D721Med (cell line): ENCODE measurements at regions not wholly inside any gene's neighbourhood (a gene's known extent, or its start where the extent isn't known, plus 50 kb on each side); places are given as distances from the start of the nearest gene placed in this dataset.

Experiments
- DNase-seq: peaks from one replicate; pipeline ENCODE4 v3.0.0; 2011; ENCODE audit warnings: low spot score; ENCODE audit not compliant: insufficient read length
- FAIRE-seq: peaks from 2 replicates; lab custom pipeline; 2011; peaks lifted over from hg19 to GRCh38; lab: Jason Lieb, UNC
- TF ChIP-seq, protein P1 (sequence below): IDR thresholded peaks from 2 replicates; pipeline ENCODE4 v1.5.1; 2012; ENCODE audit warnings: mild to moderate bottlenecking, control low read depth; ENCODE audit not compliant: insufficient read depth; ENCODE audit errors: missing control alignments

DNA sequence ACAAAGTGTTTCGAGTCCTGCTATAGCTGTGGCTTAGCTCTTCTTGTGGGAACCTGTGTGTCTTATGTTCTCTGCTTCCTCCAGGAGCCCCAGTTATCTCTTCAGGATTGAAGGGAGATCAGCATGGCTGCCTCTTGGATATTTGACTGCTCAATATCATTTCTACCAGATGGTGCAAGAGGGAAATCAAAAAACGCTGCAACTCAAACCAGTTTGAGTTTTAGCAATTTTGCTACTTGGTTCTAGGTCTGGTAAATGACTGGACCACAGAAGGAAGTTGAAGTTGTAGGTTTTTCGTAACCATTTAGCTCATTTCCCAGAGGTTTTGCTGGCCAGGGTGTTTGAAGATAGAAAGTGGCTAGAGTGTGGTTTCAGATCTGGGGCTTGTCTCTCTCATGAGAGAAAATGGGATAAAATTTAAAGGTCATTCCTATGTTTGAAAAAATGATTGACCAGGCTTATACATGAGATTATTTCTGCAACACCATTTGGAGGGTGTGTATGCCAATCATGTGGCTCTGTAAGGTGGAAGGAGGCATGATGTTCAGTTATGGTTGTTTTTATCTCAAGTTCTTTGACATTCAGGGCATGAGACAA lies 210.4 kb downstream of the SPRY1 start:
- FAIRE-seq (no peak), DNase-seq (no peak)
- TF ChIP-seq, protein P1, sequence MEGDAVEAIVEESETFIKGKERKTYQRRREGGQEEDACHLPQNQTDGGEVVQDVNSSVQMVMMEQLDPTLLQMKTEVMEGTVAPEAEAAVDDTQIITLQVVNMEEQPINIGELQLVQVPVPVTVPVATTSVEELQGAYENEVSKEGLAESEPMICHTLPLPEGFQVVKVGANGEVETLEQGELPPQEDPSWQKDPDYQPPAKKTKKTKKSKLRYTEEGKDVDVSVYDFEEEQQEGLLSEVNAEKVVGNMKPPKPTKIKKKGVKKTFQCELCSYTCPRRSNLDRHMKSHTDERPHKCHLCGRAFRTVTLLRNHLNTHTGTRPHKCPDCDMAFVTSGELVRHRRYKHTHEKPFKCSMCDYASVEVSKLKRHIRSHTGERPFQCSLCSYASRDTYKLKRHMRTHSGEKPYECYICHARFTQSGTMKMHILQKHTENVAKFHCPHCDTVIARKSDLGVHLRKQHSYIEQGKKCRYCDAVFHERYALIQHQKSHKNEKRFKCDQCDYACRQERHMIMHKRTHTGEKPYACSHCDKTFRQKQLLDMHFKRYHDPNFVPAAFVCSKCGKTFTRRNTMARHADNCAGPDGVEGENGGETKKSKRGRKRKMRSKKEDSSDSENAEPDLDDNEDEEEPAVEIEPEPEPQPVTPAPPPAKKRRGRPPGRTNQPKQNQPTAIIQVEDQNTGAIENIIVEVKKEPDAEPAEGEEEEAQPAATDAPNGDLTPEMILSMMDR: no peak

DNA sequence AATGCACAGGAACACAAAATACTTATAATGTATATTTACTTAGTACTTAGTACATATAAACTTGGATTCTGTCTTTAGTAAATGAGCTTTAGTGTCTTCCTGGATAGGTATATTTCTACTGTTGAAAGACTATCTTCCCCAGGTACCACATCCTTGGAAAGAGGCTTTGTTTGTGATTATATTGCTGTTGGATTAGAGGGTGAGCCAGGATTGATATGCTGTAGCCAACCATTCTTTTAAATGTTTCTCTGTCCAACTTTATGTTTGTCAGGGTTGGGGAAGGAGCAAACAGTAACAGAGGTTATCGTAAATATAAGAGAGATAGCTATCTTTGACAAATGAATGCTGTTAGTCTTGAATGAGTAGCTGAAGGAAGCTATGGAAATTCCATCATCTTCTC lies 213.2 kb downstream of the SPRY1 start:
- no peak for FAIRE-seq
- DNase-seq: no peak
- TF ChIP-seq, protein P1: no peak

DNA sequence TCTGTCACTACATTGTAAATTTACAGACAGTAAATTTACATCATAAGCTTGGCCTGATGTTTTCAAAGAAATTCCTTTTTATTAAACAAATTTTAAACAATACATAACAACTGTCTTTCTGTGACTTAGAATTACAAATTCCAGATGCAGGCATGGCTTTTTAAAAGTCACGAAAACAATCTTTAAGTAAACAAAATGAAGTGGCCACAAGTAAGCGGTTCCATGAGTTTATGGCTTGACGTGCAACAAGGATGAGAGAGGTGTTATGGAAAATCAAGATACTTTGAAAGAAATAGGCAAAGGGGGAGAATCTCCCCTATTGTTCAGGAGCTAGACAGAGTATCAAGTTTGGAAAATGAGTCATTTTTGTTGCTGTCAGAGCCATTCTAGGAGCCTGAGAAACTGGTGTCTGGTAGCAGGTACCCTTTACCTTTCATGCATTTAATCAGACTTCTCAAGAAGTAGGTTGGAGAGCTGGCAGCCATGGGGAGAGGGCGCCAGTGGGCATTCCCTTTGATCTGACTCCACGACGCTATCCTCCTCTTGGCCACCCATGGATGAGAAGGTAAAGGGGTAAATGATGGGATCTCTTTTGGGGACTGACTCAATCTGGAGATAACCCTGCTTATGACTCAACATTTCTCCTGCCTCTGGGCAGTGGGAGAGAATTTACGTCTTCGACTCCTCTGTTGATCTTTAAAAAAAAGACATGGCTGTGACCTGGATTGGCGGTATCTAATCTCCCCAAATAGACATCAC lies 217.2 kb downstream of the SPRY1 start:
- FAIRE-seq (no peak), DNase-seq (no peak)
- TF ChIP-seq, protein P1: no peak

DNA sequence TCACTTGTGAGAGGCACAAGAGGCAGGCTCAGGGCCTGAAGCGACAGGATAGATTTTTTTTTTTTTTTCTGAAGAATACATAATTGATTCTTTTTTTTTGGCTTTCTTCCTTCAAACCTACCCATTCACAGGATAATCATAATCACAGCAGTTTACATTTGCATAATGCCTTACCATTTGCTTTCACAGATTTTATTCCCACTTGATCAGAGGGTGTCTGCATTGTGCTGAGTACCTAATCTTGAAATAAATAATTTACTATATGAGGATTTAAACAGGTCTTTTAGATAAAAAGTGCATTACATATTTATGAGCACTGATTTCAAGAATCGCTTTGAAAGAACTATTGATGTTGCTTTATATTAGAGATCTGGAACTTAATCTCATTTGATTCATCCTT lies 219.3 kb downstream of the SPRY1 start:
- no peak for DNase-seq
- no peak for FAIRE-seq
- TF ChIP-seq, protein P1: no peak

DNA sequence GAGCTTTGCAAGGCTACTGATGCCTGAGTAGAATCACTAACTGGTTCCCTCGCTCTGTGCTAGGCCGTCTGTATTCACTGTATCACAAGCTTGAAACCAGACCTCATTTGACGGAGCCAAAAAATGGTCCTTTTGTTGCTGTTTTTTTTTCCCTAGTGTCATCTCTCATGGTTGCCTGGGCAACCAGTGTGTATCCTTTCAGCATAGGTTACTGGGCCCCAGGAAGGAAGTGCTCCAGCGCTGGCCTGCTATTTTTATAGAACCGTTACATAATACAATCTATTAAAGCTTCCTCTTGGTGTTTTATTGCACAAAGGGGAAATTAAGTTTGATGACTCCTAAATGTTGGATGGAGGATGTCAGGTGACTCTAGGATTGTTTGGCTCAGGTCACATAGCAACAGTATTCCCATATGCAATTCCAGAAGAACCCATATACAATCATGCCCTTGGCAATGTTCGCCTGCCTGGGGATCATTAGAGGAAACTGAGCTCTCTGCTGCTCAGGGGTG lies 220.4 kb downstream of the SPRY1 start:
- FAIRE-seq (no peak), DNase-seq (no peak)
- TF ChIP-seq, protein P1: no peak

DNA sequence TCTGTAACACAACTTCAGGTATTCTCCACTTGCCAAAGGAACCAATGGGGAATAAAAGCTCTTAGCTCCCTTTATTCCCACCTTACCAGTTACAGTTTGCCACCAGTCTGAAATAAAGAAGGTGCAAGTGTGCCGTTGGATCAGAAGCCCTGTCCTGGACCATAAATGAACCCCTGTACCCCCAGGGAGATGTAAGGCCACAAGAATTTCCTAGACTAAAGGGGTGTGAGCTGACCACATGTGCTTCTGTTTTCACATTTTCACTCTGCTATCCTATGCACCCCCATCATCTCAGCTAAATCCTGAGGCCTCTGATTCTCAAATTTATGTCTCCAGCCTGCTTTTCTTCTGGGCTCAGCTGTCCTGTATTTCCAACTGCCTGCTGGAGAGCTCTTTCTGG lies 221.2 kb downstream of the SPRY1 start:
- DNase-seq: no peak
- FAIRE-seq: no peak
- TF ChIP-seq, protein P1: no peak

DNA sequence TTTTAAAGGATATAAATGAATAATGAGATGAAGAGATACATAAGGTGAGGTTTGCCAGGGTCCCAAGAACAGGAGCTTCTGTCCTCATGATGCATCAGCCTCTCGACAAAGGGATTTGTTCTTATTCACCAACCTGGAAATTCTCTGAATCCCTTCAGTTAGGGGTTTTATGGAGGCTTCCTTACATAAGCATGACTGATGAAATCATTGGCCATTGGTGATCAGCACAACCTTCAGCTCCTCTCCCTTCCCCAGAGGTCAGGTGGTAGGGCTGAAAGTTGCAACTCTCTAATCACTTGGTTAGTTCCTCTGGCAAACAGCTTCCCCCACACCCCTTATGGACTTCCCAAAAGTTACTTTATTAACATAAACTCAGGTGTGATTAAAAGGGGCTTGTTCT lies 222.0 kb downstream of the SPRY1 start:
- TF ChIP-seq, protein P1: no peak
- FAIRE-seq (no peak), DNase-seq (no peak)
